Pancreas (tissue), 10 donors: ENCODE measurements at regions not wholly inside any gene's neighbourhood (a gene's known extent, or its start where the extent isn't known, plus 50 kb on each side); places are given as distances from the start of the nearest gene placed in this dataset.
A peak's percentile ranks its signal among the peaks of the same experiment; 100 is the strongest.

Experiments used
- ATAC-seq, 4 donors: fragments of 200-7000 bp; cut with Tn5 transposase; one replicate each; pipeline versions ENCODE4 v1.8.0 to v1.9.1; 2020; ENCODE audit warnings: mild to moderate bottlenecking in 4 of 4, moderate library complexity in 4 of 4
- DNase-seq, 6 donors: peaks; one replicate each; pipeline ENCODE4 v3.0.0-alpha.2; 2020
- FAIRE-seq: peaks from 2 replicates; lab custom pipeline; 2012; peaks lifted over from hg19 to GRCh38; lab: Jason Lieb, UNC
- H3K27ac ChIP-seq, 4 donors: fragments of 200-600 bp; sonication (generic); 1 replicate in 3 of 4; 2 replicates in 1 of 4; pipeline versions ENCODE4 v1.5.0 to v1.8.0; 2020
- H3K27me3 ChIP-seq, 4 donors: fragments of 200-600 bp; one replicate each; pipeline ENCODE4 v1.8.0; 2021
- H3K36me3 ChIP-seq, 3 donors: fragments of 200-600 bp; sonication (generic) in 1 of 3; one replicate each; pipeline versions ENCODE4 v1.5.0 to v1.8.0; 2020 to 2021
- H3K4me1 ChIP-seq, 3 donors: fragments of 200-600 bp; one replicate each; pipeline ENCODE4 v1.8.0; 2021
- H3K4me3 ChIP-seq, 4 donors: fragments of 200-600 bp; sonication (generic) in 2 of 4; one replicate each; pipeline versions ENCODE4 v1.5.0 to v1.8.0; 2020 to 2021
- H3K9me3 ChIP-seq, 4 donors: fragments of 200-600 bp; one replicate each; pipeline ENCODE4 v1.8.0; 2021
- CTCF ChIP-seq, 4 donors: fragments of 200-600 bp; sonication (generic) in 3 of 4; IDR thresholded peaks; one replicate each; pipeline versions ENCODE4 v1.5.0 to v1.8.0; 2021; ENCODE audit warnings: antibody characterized with exemption in 4 of 4
- WGBS, 2 donors: extraction: QIAGEN DNeasy Blood & Tissue Kit; methylation state at CpG; one replicate each; pipeline ENCODE4 v1.1.7; 2013; 5-methylcytosine and 5-hydroxymethylcytosine counted together
- intact Hi-C, 3 donors: fragments of 100-400 bp; cut with DNase I; formaldehyde crosslinking; loops; one replicate each; pipeline versions ENCODE4 v1.11.1 to v1.14.2; 2022
- donor health status: healthy with polysubstance abuse.
- donor health status: DM: no; HTN: no; CAD: no; lungs with moderate emphysema.
- donor health status: DM: no; HTN: no; CAD: no.
- donor health status: control.
- donor health status: control.
- donor health status: Bipolar disorder and iron deficiency.
- donor health status: DM: yes; HTN: yes; CAD: no.
- donor health status: DM: no; HTN: no; CAD: no.
- donor health status: DM: no; HTN: no; CAD: no.
- donor health status: DM: yes; HTN: yes; CAD: no.

GRCh38 chr2:117762454-117762853 is 52.0 kb upstream of the DDX18 start:
- H3K4me1 ChIP-seq: no peaks in the 10 kb centered on the region
- intact Hi-C loops: no loop called here
- no peak for ATAC-seq
- no peak overlapping the region for H3K27ac ChIP-seq
- H3K4me3 ChIP-seq: no peak overlapping the region
- no peak for DNase-seq
- no peak for FAIRE-seq
- H3K27me3 ChIP-seq: no peaks in the 10 kb centered on the region
- no peaks in the 10 kb centered on the region for H3K36me3 ChIP-seq
- no peaks in the 10 kb centered on the region for H3K9me3 ChIP-seq
- no peak for TF ChIP-seq CTCF (IDR thresholded peaks at IDR 0.05)

- no peak for TF ChIP-seq CTCF (IDR thresholded peaks at IDR 0.05)
- H3K27me3 ChIP-seq: no peaks in the 10 kb centered on the region
- no peak overlapping the region for H3K4me3 ChIP-seq
- H3K36me3 ChIP-seq: no peaks in the 10 kb centered on the region
- ATAC-seq (peak in 2 of 4 donors; percentile 42 to 55), FAIRE-seq (no peak), DNase-seq (peak in 2 of 6 donors; percentile 2 to 15)
- WGBS, 2 donors: 32 to 37% methylated on average over 4 of the region's 4 CpGs
- no peaks in the 10 kb centered on the region for H3K4me1 ChIP-seq
- intact Hi-C loops: no loop called here
- H3K27ac ChIP-seq: no peak overlapping the region
- no peaks in the 10 kb centered on the region for H3K9me3 ChIP-seq
These were observed 50.7 kb upstream of the DDX18 start for GRCh38 chr2:117763804-117764203.
